NK-92 treated with Interleukin-12 subunit alpha and Interleukin-12 subunit beta, amount 100 ng/mL, for 24 hours (cell line): ENCODE measurements at regions not wholly inside any gene's neighbourhood (a gene's known extent, or its start where the extent isn't known, plus 50 kb on each side); places are given as distances from the start of the nearest gene placed in this dataset.
"Not testable (repeated sequence)": the region's sequence is repeated elsewhere in the genome, so short reads cannot be mapped to it uniquely, and the experiment has no call there.

Source experiments
- DNase-seq: peaks from one replicate; lab custom pipeline; 2025; lab: John Stamatoyannopoulos, UW

DNA sequence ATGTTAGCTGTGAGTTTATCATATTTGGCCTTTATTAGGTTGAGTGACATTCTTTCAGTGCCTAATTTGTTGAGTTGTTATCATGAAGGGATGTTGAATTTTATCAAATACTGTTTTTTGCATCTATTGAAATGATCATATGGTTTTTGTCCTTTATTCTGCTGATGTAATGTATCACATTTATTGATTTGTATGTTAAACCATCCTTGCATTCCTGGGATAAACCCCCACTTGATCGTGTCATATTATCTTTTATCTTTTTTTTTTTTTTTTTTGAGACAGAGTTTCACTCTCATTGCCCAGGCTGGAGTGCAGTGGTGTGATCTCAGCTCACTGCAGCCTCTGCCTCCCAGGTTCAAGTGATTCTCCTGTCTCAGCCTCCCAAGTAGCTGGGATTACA, 51.9 kb upstream of the MFGE8 start:
- DNase-seq: not testable (repeated sequence)

DNA sequence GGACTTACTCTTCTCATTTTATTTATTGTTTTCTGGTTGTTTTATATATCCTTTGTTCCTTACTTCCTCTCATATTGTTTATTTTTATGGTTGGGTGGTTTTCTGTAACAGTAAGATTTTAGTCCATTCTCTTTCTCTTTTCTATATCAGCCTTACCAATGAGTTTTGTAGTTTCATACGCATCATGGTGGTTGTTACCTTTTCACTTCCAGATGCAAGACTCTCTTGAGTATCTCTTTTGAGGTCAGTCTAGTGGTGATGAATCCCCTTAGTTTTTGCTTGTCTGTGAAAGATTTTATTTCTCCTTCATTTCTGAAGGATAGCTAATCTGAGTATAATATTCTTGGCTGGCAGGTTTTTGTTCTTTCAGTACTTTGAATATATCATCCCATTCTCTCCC, 57.1 kb upstream of the MFGE8 start:
- no peak for DNase-seq

DNA sequence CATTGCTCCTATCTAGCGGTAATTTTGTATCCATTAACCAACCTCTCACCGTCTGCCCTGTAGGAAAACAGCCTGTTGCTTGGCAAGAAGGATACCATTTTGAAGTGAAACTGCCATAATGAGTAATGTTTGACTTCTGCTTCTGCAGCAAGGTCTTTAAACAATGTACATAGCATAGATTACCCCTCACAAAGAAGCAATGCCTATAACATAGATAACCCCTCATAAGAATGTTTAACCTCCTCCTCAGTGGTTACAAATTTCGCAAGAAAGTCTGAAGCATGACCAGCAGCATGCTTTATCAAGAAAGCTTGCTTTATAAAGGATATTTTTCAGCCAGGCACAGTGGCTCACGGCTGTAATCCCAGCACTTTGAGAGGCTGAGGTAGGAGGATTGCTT, 61.2 kb upstream of the MFGE8 start:
- DNase-seq: no peak

DNA sequence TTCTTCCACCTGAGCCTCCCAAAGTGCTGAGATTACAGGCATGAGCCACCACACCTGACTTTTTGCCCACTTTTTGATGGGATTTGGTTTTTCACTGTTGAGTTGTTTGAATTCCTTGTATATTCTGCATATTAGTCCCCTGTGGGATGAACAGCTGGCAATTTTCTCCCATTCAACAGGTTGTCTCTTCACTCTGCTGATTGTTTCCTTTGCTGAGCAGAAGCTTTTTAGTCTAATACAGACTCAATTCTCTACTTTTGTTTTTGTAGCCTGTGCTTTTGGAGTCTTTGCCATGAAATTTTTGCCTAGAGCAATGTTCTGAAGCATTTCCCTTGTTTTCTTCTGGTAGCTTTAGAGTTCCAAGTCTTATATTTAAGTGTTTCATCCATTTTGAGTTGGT, 62.7 kb upstream of the MFGE8 start:
- no peak for DNase-seq

DNA sequence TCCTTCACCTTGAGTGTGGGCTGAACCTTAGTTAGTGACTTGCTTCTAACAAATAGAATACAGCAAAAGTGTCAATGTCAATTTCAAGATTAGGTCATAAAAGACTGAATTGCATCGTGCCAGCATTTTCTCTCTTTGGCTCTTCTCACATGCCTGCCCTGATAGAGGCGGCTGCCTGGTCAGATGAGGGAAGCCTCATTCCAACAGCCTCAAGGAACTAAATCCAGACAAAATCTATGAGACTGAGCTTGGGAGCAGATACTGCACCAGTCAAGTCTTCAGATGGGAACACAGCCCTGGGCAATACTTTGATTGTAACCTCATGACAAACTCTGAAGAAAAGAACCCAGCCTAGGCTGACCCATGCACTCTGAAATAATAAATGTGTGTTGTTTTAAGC, 63.5 kb upstream of the MFGE8 start:
- no peak for DNase-seq

DNA sequence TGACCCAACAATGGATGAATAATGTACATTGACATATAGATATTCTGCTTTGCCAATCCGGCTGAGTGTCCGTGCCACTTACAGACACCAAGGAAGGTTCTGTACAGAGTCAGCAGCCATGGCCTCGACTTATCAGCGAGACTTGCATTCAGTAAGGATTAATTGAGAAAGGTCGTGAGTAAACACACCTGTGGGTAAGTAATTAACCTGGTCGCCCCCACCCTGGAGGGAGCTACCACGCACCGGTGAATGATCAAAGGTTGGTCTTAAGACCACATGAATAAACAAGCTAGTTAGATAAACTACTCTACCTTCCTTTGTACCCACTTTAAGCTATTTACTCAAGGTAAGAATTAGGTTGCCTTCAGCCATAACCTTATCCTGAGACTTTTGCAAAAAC, 66.5 kb upstream of the MFGE8 start:
- no peak for DNase-seq

DNA sequence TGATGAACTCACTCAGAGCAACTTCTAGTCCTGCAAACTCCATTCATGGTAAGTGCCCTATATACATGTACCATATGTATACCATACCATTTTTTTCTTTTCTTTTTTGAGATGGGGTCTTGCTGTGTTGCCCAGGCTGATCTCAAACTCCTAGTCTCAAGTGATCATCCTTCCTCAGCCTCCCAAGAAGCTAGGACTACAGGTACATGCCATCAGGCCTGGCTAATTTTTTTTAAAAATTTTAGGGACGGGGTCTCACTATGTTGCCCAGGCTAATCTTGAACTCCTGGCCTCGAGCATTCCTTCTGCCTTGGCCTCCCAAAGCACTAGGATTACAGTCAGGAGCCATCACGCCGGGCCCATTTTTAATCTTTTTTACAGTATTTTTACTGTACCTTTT, 67.3 kb upstream of the MFGE8 start:
- DNase-seq: no peak

DNA sequence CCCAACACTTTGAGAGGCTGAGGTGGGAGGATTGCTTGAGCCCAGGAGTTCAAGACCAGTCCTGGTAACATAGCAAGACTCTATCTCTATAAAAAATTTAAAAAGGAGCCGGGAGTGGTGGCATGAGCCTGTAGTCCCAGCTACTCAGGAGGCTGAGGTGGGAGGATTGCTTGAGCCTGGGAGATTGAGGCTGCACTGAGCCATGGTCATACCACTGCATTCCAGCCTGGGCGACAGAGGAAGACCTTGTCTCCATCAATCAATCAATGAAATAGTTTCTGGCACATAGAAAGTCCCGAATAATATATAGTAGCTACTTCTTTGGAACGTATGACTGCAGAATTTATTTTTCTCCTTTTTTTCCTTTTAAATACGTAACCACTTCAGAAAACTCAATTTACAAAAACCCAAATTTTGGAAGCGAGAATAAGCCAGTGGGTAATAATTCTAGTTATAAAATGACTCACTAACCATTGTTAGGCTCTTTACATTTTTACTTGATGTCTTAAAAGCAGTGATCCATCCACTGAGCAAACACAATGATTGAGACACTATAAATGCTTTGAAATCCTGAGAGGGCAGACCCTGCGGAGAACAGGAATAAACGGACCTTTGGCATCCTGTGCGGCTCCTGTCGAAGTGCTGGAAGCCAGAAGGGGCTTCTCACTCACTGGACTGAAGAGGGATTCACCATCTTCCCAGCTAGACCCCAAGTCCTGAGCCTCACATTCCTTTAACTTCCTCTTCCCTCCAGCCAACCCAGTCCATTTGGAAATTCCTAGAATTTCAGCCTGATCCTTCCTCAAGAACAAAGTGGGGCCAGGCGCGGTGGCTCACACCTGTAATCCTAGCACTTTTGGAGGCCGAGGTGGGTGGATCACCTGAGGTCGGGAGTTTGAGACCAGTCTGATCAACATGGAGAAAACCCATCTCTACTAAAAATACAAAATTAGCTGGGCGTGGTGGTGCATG, 68.4 kb upstream of the MFGE8 start:
- no peak for DNase-seq

DNA sequence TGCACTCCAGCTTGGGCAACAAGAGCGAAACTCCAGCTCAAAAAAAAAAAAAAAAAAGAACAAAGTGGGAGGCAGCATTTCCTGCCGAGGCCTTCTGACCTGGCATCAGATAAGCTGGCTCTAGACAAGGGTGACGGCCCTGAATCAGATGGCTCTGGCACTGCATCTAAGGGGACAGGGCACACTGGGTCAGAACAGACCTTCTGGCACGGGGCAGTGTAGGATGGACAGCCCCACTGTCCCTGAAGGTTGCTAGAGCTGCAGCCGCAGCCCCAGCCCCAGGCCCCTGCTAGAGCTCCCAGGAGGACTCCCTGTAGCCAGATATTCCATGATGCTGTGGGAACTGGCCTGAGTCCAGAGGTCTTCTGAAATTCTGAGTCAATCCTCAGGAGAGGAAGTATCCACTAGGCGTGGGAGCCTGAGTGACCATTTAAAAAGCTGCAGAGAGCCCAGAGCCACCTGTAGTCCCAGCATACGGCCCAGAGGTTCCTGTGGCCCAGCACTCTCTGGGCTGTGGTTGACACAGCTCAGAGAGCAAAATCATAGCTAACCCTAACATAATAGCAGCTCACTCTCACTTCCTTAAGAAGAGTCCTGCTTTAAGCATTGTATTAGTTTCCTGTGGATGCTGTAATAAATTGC, 69.2 kb upstream of the MFGE8 start:
- DNase-seq: no peak

DNA sequence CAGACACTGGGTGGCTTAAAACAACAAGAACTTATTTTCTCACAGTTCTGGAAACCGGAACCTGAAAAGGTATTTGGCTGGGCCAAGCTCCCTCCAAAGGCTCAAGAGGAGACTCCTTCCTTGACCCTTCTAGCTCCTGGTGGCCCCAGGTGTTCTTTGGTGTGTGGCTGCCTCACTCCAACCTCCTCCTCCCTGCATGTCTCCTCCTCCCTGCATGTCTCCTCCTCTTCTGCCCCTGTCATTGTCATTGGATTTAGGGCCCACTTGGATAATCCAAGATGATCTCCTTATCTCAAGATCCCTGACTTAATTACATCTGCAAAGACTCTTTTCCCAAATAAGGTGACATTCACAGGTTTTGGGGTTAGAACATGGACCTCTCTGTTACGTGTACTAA, 69.8 kb upstream of the MFGE8 start:
- DNase-seq: no peak

DNA sequence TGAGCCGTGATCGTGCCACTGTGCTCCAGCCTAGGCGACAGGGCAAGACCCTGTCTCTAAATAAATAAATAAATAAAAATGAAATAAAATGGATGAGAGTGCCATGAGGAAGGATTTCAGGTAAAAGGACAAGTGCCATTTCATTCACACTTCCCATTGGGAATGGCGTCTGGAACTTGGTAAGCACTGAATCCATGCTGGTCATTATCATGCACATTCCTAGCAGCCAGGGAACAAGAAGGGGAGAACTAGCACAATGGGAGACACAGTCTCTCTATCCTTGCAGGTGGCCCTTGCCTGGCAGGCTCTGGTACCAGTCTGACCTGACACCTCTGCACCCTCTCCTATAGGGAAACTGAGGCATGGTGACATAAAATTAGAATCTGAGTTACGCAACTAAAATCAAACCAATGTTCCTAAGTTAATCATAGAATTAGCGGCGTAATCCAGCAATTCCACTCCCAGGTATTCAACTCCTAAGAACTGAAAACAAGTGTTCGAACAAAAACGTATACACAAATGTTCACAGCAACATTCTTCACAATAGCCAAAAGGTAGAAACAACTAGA, 70.8 kb upstream of the MFGE8 start:
- no peak for DNase-seq

DNA sequence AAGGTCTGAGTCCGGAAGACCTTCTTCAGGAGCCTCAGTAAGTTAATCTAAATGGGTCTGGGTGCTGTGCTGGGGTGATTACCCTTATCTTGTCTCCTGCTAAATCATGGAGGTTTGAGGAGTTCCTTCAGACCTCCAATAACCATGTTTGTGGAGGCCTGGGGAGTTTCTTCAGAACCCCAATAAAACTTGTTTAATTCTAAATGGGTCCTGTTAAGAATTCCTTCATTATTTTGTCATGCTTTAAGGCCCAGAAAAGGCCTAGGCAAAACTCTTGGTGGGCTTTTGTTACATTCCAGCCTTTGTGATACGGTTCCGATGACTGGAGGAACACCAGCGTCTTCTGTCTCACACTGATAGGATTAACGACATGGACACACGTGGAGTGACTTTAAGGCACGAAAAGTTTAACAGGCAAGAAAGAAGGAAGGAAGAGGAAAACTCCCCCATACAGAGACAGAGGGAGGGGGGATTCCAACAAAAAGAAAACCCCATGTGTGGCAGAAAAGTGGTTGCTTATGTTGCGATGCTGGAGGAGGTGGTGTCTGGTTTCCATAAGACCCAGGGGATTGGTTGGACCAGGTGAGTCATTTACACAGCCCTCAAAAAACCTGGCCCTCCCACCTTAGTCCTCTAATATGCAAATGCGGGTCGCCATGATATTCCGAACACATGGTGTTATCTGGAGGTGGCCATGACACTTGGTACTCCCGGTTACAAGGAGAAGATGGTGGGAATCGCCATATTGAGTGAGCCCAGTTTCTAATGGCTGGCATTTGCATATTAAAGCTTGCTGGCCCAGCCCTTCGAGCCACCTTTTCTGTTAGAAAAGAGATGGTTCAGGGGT, 72.6 kb upstream of the MFGE8 start:
- DNase-seq: no peak

DNA sequence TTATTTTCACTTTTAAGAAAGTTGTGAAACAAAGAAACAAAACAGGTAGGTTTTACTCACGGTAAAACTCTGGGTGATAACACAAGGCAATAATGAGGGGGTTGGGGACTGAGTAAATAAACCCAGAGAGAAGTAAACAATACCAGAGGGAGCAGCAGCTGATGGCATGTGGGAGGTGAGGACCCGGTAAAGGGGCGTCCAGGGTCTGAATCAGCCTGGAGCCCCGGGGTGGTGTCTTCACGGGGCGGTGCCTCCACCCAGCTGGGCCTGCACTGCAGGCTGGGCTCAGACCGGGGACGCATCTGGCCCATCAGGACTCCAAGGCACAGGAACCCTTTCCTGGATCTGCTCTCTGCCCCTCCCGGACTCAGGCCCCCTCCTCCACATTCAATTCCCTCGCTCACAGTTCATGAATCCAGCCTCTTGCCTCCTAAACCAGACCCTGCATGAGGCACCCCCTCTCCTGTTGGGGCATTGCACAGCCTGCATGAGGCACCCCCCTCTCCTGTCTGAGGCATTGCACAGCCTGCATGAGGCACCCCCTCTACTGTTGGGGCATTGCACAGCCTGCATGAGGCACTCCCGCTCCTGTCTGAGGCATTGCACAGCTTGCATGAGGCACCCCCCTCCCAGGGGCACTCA, 73.9 kb upstream of the MFGE8 start:
- no peak for DNase-seq

DNA sequence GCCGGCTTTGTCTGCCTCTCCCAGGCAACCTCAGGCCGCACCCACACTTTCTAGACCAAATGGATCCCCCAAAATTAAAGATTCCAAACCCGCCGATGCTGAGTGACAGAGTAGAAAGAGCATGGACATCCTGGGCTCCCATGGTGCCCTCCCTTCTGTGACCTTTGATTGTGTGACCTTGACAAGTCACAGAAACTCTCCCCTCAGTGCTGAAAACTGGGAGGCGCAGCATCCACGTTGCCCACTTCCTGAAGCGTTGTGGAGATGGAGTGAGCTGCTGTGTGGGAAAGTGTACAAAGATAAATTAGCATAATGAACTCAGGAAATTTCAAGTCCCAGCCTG, 74.4 kb upstream of the MFGE8 start:
- DNase-seq: no peak

DNA sequence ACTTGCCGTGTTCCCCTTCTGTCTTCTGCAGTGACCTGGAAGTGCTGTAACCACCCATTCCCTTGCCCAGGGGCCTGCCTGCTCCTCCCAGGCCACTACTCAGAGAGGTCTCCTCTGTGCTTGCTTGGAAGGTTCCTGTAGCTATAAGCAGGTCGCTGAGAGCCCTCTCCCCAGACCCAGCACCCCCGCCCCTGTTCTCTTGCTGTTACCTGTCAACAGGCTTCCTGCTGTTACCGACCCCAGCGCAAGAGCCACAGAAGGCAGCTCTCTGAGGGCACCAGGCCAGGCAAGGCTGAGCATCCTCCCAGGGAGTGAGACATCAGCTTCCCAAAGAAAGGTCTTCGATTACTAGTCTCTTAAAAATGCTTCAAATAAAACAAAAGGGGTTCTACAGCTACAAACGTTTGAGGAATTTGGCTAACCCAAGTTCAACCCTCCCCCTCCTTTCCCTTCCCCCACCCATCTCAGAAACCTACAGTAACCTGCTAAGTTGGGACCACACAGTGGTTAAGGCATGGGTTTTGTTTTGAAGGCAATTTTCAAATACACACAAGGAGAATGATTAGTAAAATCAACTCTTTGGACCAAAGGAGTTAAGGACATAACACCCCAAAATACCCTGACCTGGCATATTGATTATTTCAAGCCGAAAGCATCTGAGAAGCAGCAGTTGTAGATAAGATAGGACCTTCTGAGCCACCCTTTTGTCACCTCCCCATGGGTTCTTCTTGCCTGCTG, 74.9 kb upstream of the MFGE8 start:
- DNase-seq: no peak

DNA sequence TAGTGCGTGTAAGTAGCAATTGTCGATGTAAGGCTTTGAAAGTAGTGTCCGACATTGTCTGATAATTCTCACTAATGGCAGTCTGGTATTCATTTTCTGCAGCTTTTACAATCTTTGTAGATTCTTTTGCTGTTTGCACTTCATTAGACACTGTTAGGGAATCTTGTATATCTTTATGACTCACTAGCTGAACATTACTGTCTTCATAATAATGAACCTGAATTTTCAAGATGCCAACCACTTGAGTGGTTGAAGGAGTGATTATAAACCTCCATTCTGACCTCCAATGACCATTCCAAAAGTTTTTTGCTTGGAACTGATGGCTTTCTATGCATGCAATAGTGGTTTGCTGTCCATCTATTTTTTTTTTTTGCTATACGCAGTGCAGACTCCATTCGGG, 76.4 kb upstream of the MFGE8 start:
- no peak for DNase-seq

DNA sequence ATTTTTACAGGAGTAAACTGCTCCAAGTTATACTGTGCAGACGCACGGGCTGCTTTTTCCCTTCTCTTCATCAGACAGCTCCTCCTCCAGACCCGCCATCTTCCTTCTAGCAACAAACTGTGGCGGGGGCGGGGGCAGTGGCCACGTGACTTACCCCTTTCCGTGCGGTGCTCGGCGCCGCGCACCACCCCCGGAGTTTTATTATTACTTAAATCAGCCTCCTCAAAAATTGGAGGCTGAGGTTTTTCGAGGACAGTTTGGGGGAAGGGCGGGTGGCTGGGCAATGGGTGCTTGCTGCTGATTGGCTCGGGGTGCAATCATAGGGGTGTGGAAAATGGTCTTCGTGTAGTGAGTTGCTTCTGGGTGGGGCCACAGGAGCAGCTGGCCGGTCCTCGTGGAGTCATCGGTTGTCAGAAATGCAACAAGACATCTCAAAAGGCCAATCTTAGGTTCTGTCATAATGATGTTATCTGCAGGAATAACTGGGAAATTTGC, 77.1 kb upstream of the MFGE8 start:
- DNase-seq: no peak

DNA sequence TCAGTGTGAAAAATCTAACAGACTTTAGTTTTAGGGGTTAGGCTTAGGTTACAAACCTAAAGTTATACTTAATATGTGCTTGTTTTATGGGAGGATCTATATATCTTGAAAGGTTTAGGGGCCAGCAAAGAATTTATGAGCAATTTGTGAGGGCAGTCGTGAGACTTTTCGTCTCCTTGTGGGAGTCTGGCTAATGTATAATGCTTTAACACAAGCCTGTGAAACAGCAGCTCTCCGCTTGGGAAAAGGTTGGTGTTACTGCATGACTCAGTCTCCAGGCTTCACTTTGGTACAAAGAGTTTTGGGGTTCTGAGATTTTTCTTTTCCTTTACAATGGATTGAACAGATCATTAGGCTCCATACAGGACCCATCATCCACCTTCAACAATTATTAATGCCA, 79.0 kb upstream of the MFGE8 start:
- no peak for DNase-seq

DNA sequence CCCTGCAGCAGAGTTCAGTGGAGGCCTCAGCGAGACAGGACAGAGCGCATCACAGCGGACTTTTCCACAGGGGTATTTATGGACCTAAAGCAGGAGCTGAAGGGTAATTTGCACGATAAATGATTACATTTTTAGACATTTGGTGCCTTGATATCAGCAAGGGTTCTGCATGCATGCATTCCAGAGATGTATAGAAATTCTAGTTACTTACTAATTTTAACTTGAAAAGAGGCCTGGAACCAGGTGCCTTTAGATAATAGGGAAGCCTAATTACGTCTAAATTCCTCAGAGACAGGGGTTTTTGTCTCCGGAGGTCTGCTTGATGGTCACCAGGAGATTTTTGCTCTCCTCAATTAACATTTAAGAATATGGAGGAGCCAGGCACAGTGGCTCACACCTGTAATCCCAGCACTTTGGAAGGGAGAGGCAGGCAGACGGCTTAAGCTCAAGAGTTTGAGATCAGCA, 79.8 kb upstream of the MFGE8 start:
- DNase-seq: no peak

DNA sequence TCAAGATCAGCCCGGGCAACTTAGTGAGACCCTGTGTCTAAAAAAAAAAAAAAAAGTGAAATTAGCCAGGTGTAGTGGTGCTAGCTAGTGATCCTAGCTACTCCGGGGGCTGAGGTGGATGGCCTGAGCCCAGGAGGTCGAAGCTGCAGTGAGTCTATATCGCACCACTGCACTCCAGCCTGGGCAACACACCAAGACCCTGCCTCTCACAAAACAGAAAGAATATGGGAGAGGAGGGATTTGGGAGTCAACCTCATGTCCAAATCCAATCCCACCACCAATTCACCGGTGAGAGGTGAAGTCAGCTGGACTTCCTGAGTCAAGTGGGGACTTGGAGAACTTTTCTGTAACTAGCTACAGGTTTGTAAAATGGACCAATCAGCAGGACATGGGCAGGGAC, 80.5 kb upstream of the MFGE8 start:
- no peak for DNase-seq

DNA sequence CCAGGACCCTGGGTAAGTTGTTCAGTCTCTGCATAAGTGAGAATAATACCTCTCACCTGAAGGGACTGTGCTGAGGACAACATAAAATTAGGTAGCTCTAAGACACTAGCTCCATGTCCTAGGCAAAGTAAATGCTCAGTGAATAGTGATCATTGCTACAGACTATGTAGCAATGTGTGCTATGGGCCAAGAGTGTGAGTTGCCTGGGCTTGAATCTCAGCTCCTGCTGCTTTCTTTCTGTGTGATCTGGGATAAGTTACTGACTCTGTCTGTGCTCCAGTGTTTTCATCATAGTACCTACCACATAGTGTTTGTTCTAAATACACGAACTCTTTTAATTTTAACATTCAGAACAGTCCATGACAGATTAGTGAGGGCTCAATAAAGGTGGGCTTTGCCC, 81.1 kb upstream of the MFGE8 start:
- no peak for DNase-seq
